Effector memory CD8-positive, alpha-beta T cell (primary cell): ENCODE measurements at regions not wholly inside any gene's neighbourhood (a gene's known extent, or its start where the extent isn't known, plus 50 kb on each side); places are given as distances from the start of the nearest gene placed in this dataset.

Source experiments
- ATAC-seq: fragments of 150-1000 bp; cut with Tn5 transposase; replicated peaks from 2 replicates; pipeline ENCODE4 v1.10.0; 2021; ENCODE audit warnings: mild to moderate bottlenecking, moderate library complexity
- DNase-seq, 3 experiments: peaks; one replicate each; pipeline ENCODE4 v3.0.0; 2021
- H3K27ac Mint-ChIP-seq, 2 donors: one replicate each; pipeline ENCODE4 v1.8.0; 2022; ENCODE audit warnings: mild to moderate bottlenecking in 2 of 2, mixed read lengths in 2 of 2, moderate library complexity in 2 of 2
- H3K27me3 Mint-ChIP-seq, 2 donors: one replicate each; pipeline ENCODE4 v1.8.0; 2022; ENCODE audit warnings: mixed read lengths in 2 of 2
- H3K36me3 Mint-ChIP-seq: one replicate; pipeline ENCODE4 v1.8.0; 2022; ENCODE audit warnings: mild to moderate bottlenecking, moderate library complexity, mixed read lengths; ENCODE audit not compliant: insufficient read depth
- H3K4me1 Mint-ChIP-seq, 2 donors: one replicate each; pipeline ENCODE4 v1.8.0; 2022; ENCODE audit warnings: low read depth in 2 of 2, mixed read lengths in 2 of 2
- H3K4me3 Mint-ChIP-seq, 2 donors: one replicate each; pipeline ENCODE4 v1.8.0; 2022; ENCODE audit warnings: mild to moderate bottlenecking in 2 of 2, mixed read lengths in 2 of 2, moderate library complexity in 2 of 2
- H3K9me3 Mint-ChIP-seq, 2 donors: one replicate each; pipeline ENCODE4 v1.8.0; 2022; ENCODE audit warnings: mixed read lengths in 2 of 2

GRCh38 chrX:45860450-45860849, 659.8 kb upstream of the DIPK2B start:
- Mint-ChIP-seq H3K27ac (no peak overlapping the region), H3K4me1 (no peaks in the 10 kb centered on the region), H3K4me3 (no peak overlapping the region), H3K9me3 (no peaks in the 10 kb centered on the region), H3K36me3 (no peaks in the 10 kb centered on the region), H3K27me3 (no peaks in the 10 kb centered on the region)
- ATAC-seq (no peak), DNase-seq (no peak)

DNA sequence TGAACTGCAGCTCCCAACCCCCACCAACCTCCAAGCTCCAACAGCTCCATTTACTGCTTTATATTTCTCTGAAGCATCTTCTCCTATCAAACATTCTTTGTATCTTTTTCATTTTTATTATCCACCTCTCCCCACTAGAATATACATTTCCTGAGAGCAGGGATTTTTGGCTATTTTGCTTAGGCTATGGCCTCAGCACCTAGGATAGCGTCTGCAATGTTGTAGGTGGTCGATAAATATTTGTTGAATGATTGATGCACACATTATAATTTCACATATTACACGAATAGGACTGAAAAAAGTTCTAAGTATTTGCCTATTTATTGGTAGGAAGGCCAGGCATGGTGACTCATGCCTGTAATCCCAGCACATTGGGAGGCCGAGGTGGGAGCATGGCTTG, 658.7 kb upstream of the DIPK2B start:
- Mint-ChIP-seq H3K27ac (no peak overlapping the region), H3K27me3 (peaks cover 6 to 9% of the 10 kb centered on the region in 2 donors), H3K9me3 (no peaks in the 10 kb centered on the region), H3K36me3 (no peaks in the 10 kb centered on the region), H3K4me1 (no peaks in the 10 kb centered on the region), H3K4me3 (no peak overlapping the region)
- DNase-seq (no peak), ATAC-seq (no peak)

DNA sequence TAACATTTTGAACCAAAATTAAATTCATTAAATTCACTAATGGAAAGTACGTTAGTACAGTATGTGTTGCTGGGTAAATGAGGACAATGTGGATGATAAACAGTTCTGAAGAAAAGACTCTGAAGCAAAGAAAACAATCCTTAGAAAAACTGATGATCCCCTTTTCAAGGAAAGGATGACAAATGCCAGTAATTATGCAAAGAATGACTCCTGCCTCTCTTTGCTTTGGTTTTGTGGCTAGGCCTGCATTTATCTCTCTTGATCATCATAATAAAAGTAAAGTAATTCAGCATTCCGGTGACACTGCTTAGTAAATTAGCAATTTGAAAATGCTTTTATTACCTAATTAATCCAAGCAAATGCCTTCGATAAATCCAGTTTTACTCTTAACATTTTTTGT, 652.2 kb upstream of the DIPK2B start:
- ATAC-seq (no peak), DNase-seq (no peak)
- Mint-ChIP-seq H3K36me3 (peaks cover 5% of the 10 kb centered on the region), H3K9me3 (no peaks in the 10 kb centered on the region), H3K27ac (no peak overlapping the region), H3K4me3 (no peak overlapping the region), H3K4me1 (peaks cover 13 to 16% of the 10 kb centered on the region in 2 donors), H3K27me3 (peaks cover 6 to 11% of the 10 kb centered on the region in 2 donors)

- H3K27me3 Mint-ChIP-seq, result peaks cover 6 to 11% of the 10 kb centered on the region in 2 donors
- DNase-seq (peak in 1 of 3 experiments; percentile 3), ATAC-seq (peak; percentile 75)
- H3K27ac Mint-ChIP-seq, result no peak overlapping the region
- H3K4me3 Mint-ChIP-seq, result peak overlapping the region; percentile 89 to 92
- H3K4me1 Mint-ChIP-seq, result peaks cover 13 to 16% of the 10 kb centered on the region in 2 donors
- H3K36me3 Mint-ChIP-seq, result peaks cover 5% of the 10 kb centered on the region
- no peaks in the 10 kb centered on the region for H3K9me3 Mint-ChIP-seq
Measured at GRCh38 chrX:45851434-45851991, 650.8 kb upstream of the DIPK2B start.

GRCh38 chrX:45850775-45851433, 650.2 kb upstream of the DIPK2B start:
- ATAC-seq, result peak; percentile 26
- peak overlapping the region; percentile 89 to 92 for H3K4me3 Mint-ChIP-seq
- no peak for DNase-seq
- H3K36me3 Mint-ChIP-seq, result peaks cover 5% of the 10 kb centered on the region
- peaks cover 13 to 16% of the 10 kb centered on the region in 2 donors for H3K4me1 Mint-ChIP-seq
- H3K27me3 Mint-ChIP-seq, result peaks cover 6 to 11% of the 10 kb centered on the region in 2 donors
- H3K27ac Mint-ChIP-seq, result peak overlapping the region; percentile 67 to 77
- no peaks in the 10 kb centered on the region for H3K9me3 Mint-ChIP-seq

DNA sequence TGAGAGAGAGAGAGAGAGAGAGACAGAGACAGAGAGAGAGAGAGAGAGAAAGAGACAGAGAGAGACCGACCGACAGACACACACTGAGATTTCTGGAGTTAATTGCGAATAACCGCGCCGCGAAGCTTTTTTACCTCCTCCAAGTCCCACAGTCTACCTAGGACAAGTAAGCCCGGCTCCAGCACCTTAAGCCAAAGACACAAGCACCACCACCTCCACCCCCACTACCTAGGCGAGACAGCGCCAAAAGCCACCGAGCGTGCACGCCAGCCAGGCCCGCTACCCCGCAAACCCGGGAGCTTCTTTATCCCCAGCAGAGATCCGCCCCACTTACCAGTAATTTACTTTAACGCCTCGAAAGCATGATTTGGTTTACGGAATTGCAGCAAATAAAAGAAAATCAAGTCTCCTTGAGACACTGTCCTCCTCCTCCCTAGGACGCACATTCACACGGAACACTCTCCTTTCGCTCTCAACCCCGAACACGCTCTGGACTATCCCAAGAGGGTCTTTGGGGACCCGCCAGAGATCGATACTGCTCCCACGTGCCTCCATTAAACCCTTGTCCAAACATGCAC, 649.6 kb upstream of the DIPK2B start:
- peaks cover 5% of the 10 kb centered on the region for H3K36me3 Mint-ChIP-seq
- DNase-seq (peak in 1 of 3 experiments; percentile 8), ATAC-seq (peak; percentile 27)
- peak overlapping the region; percentile 67 to 77 for H3K27ac Mint-ChIP-seq
- H3K27me3 Mint-ChIP-seq, result peaks cover 6 to 11% of the 10 kb centered on the region in 2 donors
- H3K4me3 Mint-ChIP-seq, result peak overlapping the region; percentile 89 to 92
- H3K9me3 Mint-ChIP-seq, result no peaks in the 10 kb centered on the region
- H3K4me1 Mint-ChIP-seq, result peaks cover 13 to 16% of the 10 kb centered on the region in 2 donors

- H3K4me1 Mint-ChIP-seq, result peaks cover 13 to 16% of the 10 kb centered on the region in 2 donors
- H3K9me3 Mint-ChIP-seq, result no peaks in the 10 kb centered on the region
- ATAC-seq (peak; percentile 32), DNase-seq (no peak)
- H3K27me3 Mint-ChIP-seq, result peaks cover under 1 to 1% of the 10 kb centered on the region in 2 donors
- peak overlapping the region; percentile 89 to 92 for H3K4me3 Mint-ChIP-seq
- H3K27ac Mint-ChIP-seq, result peak overlapping the region in 1 of 2 donors; percentile 77
- peaks cover 5% of the 10 kb centered on the region for H3K36me3 Mint-ChIP-seq
Measured at GRCh38 chrX:45849261-45849862, 648.7 kb upstream of the DIPK2B start.

DNA sequence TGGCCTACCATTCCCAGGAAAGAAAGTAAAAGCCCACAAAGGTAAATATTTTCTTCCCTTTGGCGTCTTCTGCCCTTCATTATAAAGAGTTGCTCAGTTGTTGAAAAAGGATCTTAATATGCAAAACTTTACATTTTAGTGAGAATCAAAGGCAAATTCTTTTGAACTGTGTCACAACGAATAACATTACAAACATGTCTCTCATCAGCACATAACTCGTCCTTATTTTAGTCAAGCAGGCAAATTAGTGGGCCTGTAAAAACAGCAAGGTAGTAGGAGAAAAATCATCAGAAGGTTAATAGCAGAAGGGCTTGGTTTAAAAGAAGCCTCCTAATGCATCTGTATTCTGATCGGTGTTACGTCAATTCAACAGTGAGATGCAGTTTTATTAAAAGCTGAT, 647.3 kb upstream of the DIPK2B start:
- H3K36me3 Mint-ChIP-seq, result peaks cover 5% of the 10 kb centered on the region
- no peak overlapping the region for H3K27ac Mint-ChIP-seq
- DNase-seq (no peak), ATAC-seq (no peak)
- H3K4me3 Mint-ChIP-seq, result no peak overlapping the region
- no peaks in the 10 kb centered on the region for H3K27me3 Mint-ChIP-seq
- no peaks in the 10 kb centered on the region for H3K9me3 Mint-ChIP-seq
- peaks cover 13 to 16% of the 10 kb centered on the region in 2 donors for H3K4me1 Mint-ChIP-seq

DNA sequence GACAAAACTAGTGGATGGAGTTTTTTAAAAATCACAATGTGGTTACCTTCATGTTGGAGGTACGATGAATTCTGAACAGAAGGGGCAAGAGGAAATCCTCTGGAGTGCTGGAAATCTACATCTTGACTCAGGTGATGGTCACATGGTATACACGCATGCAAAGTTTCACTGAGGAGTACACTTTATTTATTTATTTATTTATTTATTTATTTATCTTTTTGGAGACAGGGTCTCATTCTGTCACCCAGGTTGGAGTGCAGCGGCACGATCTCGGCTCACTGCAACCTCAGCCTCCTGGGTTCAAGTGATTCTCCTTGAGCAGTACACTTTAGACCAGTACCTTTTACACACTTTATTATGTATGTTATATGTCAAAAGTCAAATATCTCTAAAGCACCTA, 645.7 kb upstream of the DIPK2B start:
- no peaks in the 10 kb centered on the region for H3K27me3 Mint-ChIP-seq
- peaks cover 14 to 26% of the 10 kb centered on the region in 2 donors for H3K4me1 Mint-ChIP-seq
- no peak overlapping the region for H3K4me3 Mint-ChIP-seq
- peaks cover 5% of the 10 kb centered on the region for H3K36me3 Mint-ChIP-seq
- H3K9me3 Mint-ChIP-seq, result no peaks in the 10 kb centered on the region
- H3K27ac Mint-ChIP-seq, result no peak overlapping the region
- ATAC-seq (no peak), DNase-seq (no peak)

- no peak for ATAC-seq
Measured at GRCh38 chrX:45845142-45845541, 644.5 kb upstream of the DIPK2B start.

DNA sequence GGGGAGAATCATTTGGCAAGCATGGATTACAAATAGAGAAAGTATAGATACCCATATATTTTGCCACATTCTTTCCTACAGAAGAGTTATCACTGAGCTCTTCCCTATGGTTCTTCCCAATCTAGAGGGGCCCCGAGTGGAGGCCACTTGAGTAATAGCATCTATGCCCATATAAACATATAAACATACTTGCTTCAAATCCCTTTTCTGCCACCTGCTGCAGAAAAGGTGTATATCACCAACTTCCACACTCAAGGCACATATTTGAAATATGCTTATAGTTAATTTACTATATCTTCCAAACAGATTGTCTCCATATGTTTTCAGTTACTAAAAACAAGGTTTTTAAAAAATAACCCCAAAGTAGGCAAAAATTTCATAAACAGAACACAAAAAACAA, 642.8 kb upstream of the DIPK2B start:
- H3K9me3 Mint-ChIP-seq, result no peaks in the 10 kb centered on the region

More at GRCh38 chrX:45845142-45845541, 644.5 kb upstream of the DIPK2B start:
- Mint-ChIP-seq H3K4me3 (no peak overlapping the region), H3K4me1 (peaks cover 7 to 21% of the 10 kb centered on the region in 2 donors), H3K9me3 (no peaks in the 10 kb centered on the region), H3K27me3 (no peaks in the 10 kb centered on the region), H3K36me3 (peaks cover 5% of the 10 kb centered on the region), H3K27ac (no peak overlapping the region)
- no peak for DNase-seq

GRCh38 chrX:45842926-45843315, 642.2 kb upstream of the DIPK2B start:
- H3K36me3 Mint-ChIP-seq, result no peaks in the 10 kb centered on the region
- H3K27me3 Mint-ChIP-seq, result no peaks in the 10 kb centered on the region
- peak overlapping the region in 1 of 2 donors; percentile 25 for H3K27ac Mint-ChIP-seq
- no peak for DNase-seq
- H3K9me3 Mint-ChIP-seq, result no peaks in the 10 kb centered on the region
- no peak overlapping the region for H3K4me3 Mint-ChIP-seq
- peaks cover 2 to 10% of the 10 kb centered on the region in 2 donors for H3K4me1 Mint-ChIP-seq
- ATAC-seq, result no peak

More for the DNA sequence above, 642.8 kb upstream of the DIPK2B start:
- Mint-ChIP-seq H3K4me1 (peaks cover 2 to 10% of the 10 kb centered on the region in 2 donors), H3K27ac (peak overlapping the region in 1 of 2 donors; percentile 25), H3K36me3 (no peaks in the 10 kb centered on the region), H3K4me3 (no peak overlapping the region), H3K27me3 (no peaks in the 10 kb centered on the region)
- peak; percentile 43 for ATAC-seq
- DNase-seq, result peak in 1 of 3 experiments; percentile 7

GRCh38 chrX:45842207-45842925, 641.7 kb upstream of the DIPK2B start:
- Mint-ChIP-seq H3K4me1 (peaks cover 2 to 10% of the 10 kb centered on the region in 2 donors), H3K27me3 (no peaks in the 10 kb centered on the region), H3K4me3 (no peak overlapping the region), H3K36me3 (no peaks in the 10 kb centered on the region), H3K9me3 (no peaks in the 10 kb centered on the region), H3K27ac (peak overlapping the region in 1 of 2 donors; percentile 25)
- ATAC-seq, result no peak
- DNase-seq, result no peak
